ENCODE measurements at regions not wholly inside any gene's neighbourhood (a gene's known extent, or its start where the extent isn't known, plus 50 kb on each side); places are given as distances from the start of the nearest gene placed in this dataset.

GRCh38 chr6:140542863-140543262 lies 1168.4 kb upstream of the CITED2 start:
- TF ChIP-seq CTCF (IDR thresholded peaks at IDR 0.05) = no peak
- TF ChIP-seq POLR2AphosphoS5 (IDR thresholded peaks at IDR 0.05) = no peak
- TF ChIP-seq POLR2A (IDR thresholded peaks at IDR 0.05) = no peak
